ENCODE measurements at regions not wholly inside any gene's neighbourhood (a gene's known extent, or its start where the extent isn't known, plus 50 kb on each side); places are given as distances from the start of the nearest gene placed in this dataset.

DNA sequence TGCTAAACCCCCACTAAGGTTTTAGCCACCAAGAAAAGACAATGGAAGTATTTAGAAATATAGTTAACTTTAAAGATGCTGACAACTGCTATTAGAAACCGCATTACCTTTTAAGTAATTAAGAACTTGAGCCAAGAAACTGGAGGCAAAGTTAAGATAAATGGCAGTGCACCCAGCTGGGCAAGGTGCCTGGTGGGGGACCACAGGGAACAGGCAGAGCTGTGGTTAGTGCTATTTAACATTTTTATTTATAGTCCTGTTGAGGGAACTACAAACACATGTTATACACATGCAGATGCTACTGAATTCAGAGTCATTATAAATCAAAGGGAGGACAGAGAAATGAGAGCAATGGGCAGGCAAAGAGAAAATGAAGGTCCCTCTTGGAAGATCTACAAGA lies 447.9 kb downstream of the TFAP2B start:
- Histone ChIP-seq H3K4me3 (ENCODE audit: low read length) (no peak overlapping the region), H3K9me3 (ENCODE audit: control insufficient read depth in 1 of 2, insufficient read depth in 1 of 2, low read length in 2 of 2) (no peaks in the 10 kb centered on the region), H3K27me3 (ENCODE audit: control insufficient read depth in 1 of 2, insufficient read depth in 2 of 2, low read length in 2 of 2) (no peaks in the 10 kb centered on the region), H3K4me1 (ENCODE audit: insufficient read depth, low read length) (no peaks in the 10 kb centered on the region), H3K36me3 (ENCODE audit: insufficient read depth, low read length) (no peaks in the 10 kb centered on the region), H3K27ac (ENCODE audit: low read depth in 1 of 2, low read length in 2 of 2) (no peak overlapping the region)
- DNase-seq (no peak), ATAC-seq (ENCODE audit: poor library complexity) (no peak)
- CTCF ChIA-PET, result no interaction called here
- Mint-ChIP-seq H3K27me3 (no peaks in the 10 kb centered on the region), H3K4me3 (no peak overlapping the region), H3K9me3 (peaks cover 8% of the 10 kb centered on the region), H3K36me3 (ENCODE audit: low read depth) (no peaks in the 10 kb centered on the region), H3K27ac (no peak overlapping the region), H3K4me1 (ENCODE audit: low read depth) (no peaks in the 10 kb centered on the region)
- intact Hi-C loops (cut with DNase I, micrococcal nuclease), result no loop called here
- POLR2A ChIA-PET, result no interaction called here
- TF ChIP-seq, protein P1, sequence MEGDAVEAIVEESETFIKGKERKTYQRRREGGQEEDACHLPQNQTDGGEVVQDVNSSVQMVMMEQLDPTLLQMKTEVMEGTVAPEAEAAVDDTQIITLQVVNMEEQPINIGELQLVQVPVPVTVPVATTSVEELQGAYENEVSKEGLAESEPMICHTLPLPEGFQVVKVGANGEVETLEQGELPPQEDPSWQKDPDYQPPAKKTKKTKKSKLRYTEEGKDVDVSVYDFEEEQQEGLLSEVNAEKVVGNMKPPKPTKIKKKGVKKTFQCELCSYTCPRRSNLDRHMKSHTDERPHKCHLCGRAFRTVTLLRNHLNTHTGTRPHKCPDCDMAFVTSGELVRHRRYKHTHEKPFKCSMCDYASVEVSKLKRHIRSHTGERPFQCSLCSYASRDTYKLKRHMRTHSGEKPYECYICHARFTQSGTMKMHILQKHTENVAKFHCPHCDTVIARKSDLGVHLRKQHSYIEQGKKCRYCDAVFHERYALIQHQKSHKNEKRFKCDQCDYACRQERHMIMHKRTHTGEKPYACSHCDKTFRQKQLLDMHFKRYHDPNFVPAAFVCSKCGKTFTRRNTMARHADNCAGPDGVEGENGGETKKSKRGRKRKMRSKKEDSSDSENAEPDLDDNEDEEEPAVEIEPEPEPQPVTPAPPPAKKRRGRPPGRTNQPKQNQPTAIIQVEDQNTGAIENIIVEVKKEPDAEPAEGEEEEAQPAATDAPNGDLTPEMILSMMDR (IDR thresholded peaks at IDR 0.05), result no peak

DNA sequence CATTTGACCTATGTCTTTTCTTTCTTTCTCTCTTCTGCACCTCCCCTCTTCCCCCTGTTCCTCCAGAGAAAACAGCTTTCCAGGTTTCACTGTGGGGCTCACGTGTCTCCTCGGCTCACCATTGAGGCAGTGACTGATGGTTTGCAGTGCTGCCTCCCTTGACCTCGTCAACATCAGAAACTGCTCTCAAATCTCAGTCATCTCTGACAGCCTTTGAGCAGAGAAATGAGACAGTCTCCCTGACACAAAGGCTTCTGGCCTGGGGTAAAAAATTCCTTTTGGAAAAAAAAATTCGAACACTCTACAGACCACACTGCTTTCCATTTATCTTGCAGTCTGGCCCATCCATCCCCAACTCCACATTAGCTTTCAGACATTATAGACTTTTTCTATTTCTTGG lies 450.0 kb downstream of the TFAP2B start:
- no peak overlapping the region for H3K27ac ChIP-seq (ENCODE audit: low read depth in 1 of 2, low read length in 2 of 2)
- no peaks in the 10 kb centered on the region for H3K4me1 Mint-ChIP-seq (ENCODE audit: low read depth)
- no peak overlapping the region for H3K27ac Mint-ChIP-seq
- H3K27me3 ChIP-seq (ENCODE audit: control insufficient read depth in 1 of 2, insufficient read depth in 2 of 2, low read length in 2 of 2), result no peaks in the 10 kb centered on the region
- no peaks in the 10 kb centered on the region for H3K27me3 Mint-ChIP-seq
- intact Hi-C loops (cut with DNase I, micrococcal nuclease), result no loop called here
- no peaks in the 10 kb centered on the region for H3K4me1 ChIP-seq (ENCODE audit: insufficient read depth, low read length)
- ATAC-seq (ENCODE audit: poor library complexity), result no peak
- TF ChIP-seq, protein P1 (IDR thresholded peaks at IDR 0.05), result no peak
- no peaks in the 10 kb centered on the region for H3K36me3 ChIP-seq (ENCODE audit: insufficient read depth, low read length)
- no peaks in the 10 kb centered on the region for H3K9me3 ChIP-seq (ENCODE audit: control insufficient read depth in 1 of 2, insufficient read depth in 1 of 2, low read length in 2 of 2)
- no peaks in the 10 kb centered on the region for H3K36me3 Mint-ChIP-seq (ENCODE audit: low read depth)
- DNase-seq, result no peak
- no peak overlapping the region for H3K4me3 ChIP-seq (ENCODE audit: low read length)
- no peak overlapping the region for H3K4me3 Mint-ChIP-seq
- CTCF ChIA-PET, result no interaction called here
- POLR2A ChIA-PET, result no interaction called here
- peaks cover 8% of the 10 kb centered on the region for H3K9me3 Mint-ChIP-seq

- POLR2A ChIA-PET, result no interaction called here
- CTCF ChIA-PET, result no interaction called here
- ATAC-seq (ENCODE audit: poor library complexity) (no peak), DNase-seq (no peak)
- Mint-ChIP-seq H3K27me3 (no peaks in the 10 kb centered on the region), H3K36me3 (ENCODE audit: low read depth) (no peaks in the 10 kb centered on the region), H3K27ac (no peak overlapping the region), H3K9me3 (peaks cover 8% of the 10 kb centered on the region), H3K4me1 (ENCODE audit: low read depth) (no peaks in the 10 kb centered on the region), H3K4me3 (no peak overlapping the region)
- no peaks in the 10 kb centered on the region for H3K27me3 ChIP-seq (ENCODE audit: control insufficient read depth in 1 of 2, insufficient read depth in 2 of 2, low read length in 2 of 2)
- no peaks in the 10 kb centered on the region for H3K9me3 ChIP-seq (ENCODE audit: control insufficient read depth in 1 of 2, insufficient read depth in 1 of 2, low read length in 2 of 2)
- intact Hi-C loops (cut with DNase I, micrococcal nuclease), result no loop called here
- no peak overlapping the region for H3K4me3 ChIP-seq (ENCODE audit: low read length)
- H3K27ac ChIP-seq (ENCODE audit: low read depth in 1 of 2, low read length in 2 of 2), result no peak overlapping the region
- TF ChIP-seq, protein P1 (IDR thresholded peaks at IDR 0.05), result no peak
- no peaks in the 10 kb centered on the region for H3K4me1 ChIP-seq (ENCODE audit: insufficient read depth, low read length)
- no peaks in the 10 kb centered on the region for H3K36me3 ChIP-seq (ENCODE audit: insufficient read depth, low read length)
These were observed 451.2 kb downstream of the TFAP2B start for GRCh38 chr6:51269876-51270275.

All from CD4-positive, alpha-beta T cell (primary cell).